Hepatocyte (in vitro differentiated cells): ENCODE measurements at regions not wholly inside any gene's neighbourhood (a gene's known extent, or its start where the extent isn't known, plus 50 kb on each side); places are given as distances from the start of the nearest gene placed in this dataset.
A peak's percentile ranks its signal among the peaks of the same experiment; 100 is the strongest.
"Not testable (repeated sequence)": the region's sequence is repeated elsewhere in the genome, so short reads cannot be mapped to it uniquely, and the experiment has no call there.

Source experiments
- CTCF ChIP-seq: fragments of 200-600 bp; sonication (generic); IDR thresholded peaks from 2 replicates; pipeline ENCODE4 v1.5.1; 2016; ENCODE audit warnings: antibody characterized with exemption, mild to moderate bottlenecking; ENCODE audit not compliant: poor library complexity
- EZH2 ChIP-seq: fragments of 200-600 bp; sonication (generic); IDR thresholded peaks from 2 replicates; pipeline ENCODE4 v1.6.1; 2016; ENCODE audit warnings: antibody characterized with exemption, mild to moderate bottlenecking, borderline replicate concordance

- peak; percentile 34 for TF ChIP-seq CTCF
- not testable (repeated sequence) for TF ChIP-seq EZH2
These were observed 135.1 kb upstream of the DUSP22 start for GRCh38 chr6:157176-157575.
